ENCODE measurements at regions not wholly inside any gene's neighbourhood (a gene's known extent, or its start where the extent isn't known, plus 50 kb on each side); places are given as distances from the start of the nearest gene placed in this dataset.

- no peak for TF ChIP-seq CTCF (IDR thresholded peaks at IDR 0.05)
- TF ChIP-seq POLR2AphosphoS5 (IDR thresholded peaks at IDR 0.05; ENCODE audit: insufficient read depth in 1 of 2, low read depth in 1 of 2) = no peak
- no peak for TF ChIP-seq POLR2A (IDR thresholded peaks at IDR 0.05)
These were observed 71.7 kb upstream of the WIPF1 start for GRCh38 chr2:174669336-174669735.
